ENCODE measurements at regions not wholly inside any gene's neighbourhood (a gene's known extent, or its start where the extent isn't known, plus 50 kb on each side); places are given as distances from the start of the nearest gene placed in this dataset.

- no peak overlapping the region for H3K4me2 ChIP-seq (ENCODE audit: low read length)
- no peaks in the 10 kb centered on the region for H3K36me3 ChIP-seq (ENCODE audit: control insufficient read depth in 1 of 2, insufficient read depth in 2 of 2, low read length in 2 of 2)
- H3K4me1 ChIP-seq (ENCODE audit: control insufficient read depth in 1 of 2, insufficient read depth in 2 of 2, low read length in 2 of 2), result no peaks in the 10 kb centered on the region
- RAD21 ChIA-PET (ENCODE audit: low non-redundant PET in 1 of 2, low total read pairs in 2 of 2, uncharacterized antibody in 2 of 2, unreplicated experiment in 2 of 2), result no interaction called here
- H3K4me3 ChIP-seq (replicated peaks in 1 of 2; ENCODE audit: low read depth in 1 of 2, low read length in 2 of 2), result no peak overlapping the region
- POLR2A ChIA-PET, result no interaction called here
- H3K9ac ChIP-seq (ENCODE audit: low read length), result no peak overlapping the region
- CTCF ChIA-PET, result no interaction called here
- no peaks in the 10 kb centered on the region for H3K79me2 ChIP-seq (ENCODE audit: insufficient read depth, low read length)
- intact Hi-C loops (cut with micrococcal nuclease), result no loop called here
- no peak overlapping the region for H2AFZ ChIP-seq (ENCODE audit: low read depth, low read length, poor library complexity, severe bottlenecking)
- DNase-seq (ENCODE audit: low read depth, low spot score) (no peak), ATAC-seq (no peak)
- no peaks in the 10 kb centered on the region for H3K9me2 ChIP-seq (ENCODE audit: insufficient read depth)
- TF ChIP-seq ELF1 (IDR thresholded peaks at IDR 0.05; ENCODE audit: borderline replicate concordance, low read depth) (no peak), CTCF (IDR thresholded peaks at IDR 0.05 in 2 of 3, conservative IDR thresholded peaks at IDR 0.05 in 1 of 3; ENCODE audit: borderline replicate concordance in 1 of 3, insufficient read depth in 1 of 3, low read depth in 2 of 3, low read length in 2 of 3) (no peak), REST (IDR thresholded peaks at IDR 0.05; ENCODE audit: low read depth) (no peak), SIN3A (IDR thresholded peaks at IDR 0.05; ENCODE audit: low read depth) (no peak), ZNF274 (IDR thresholded peaks at IDR 0.05; ENCODE audit: low read depth, low read length) (no peak), ATF3 (IDR thresholded peaks at IDR 0.05) (no peak)
- H3K9me3 ChIP-seq (ENCODE audit: control insufficient read depth in 1 of 2, insufficient read depth in 1 of 2, low read depth in 1 of 2, low read length in 2 of 2), result peaks cover 0 to 8% of the 10 kb centered on the region in 2 experiments; a peak in 2 of 4 replicates
- 0 out of 2 replicates have a peak, but pooled peaks cover 6% of the 10 kb centered on the region for H3K27me3 ChIP-seq (ENCODE audit: insufficient read depth, low read length)
- H4K20me1 ChIP-seq (ENCODE audit: insufficient read depth), result no peaks in the 10 kb centered on the region
- H3K27ac ChIP-seq (ENCODE audit: low read depth, low read length), result no peak overlapping the region
- no TSS peak for BruUV-seq (replicated peaks)
Observed at GRCh38 chr11:135061166-135061565, 649.1 kb upstream of the B3GAT1 start.

Measured in HCT116 (cell line).